HG02588 (cell line): ENCODE measurements at regions not wholly inside any gene's neighbourhood (a gene's known extent, or its start where the extent isn't known, plus 50 kb on each side); places are given as distances from the start of the nearest gene placed in this dataset.

Experiments used
- ATAC-seq: cut with Tn5 transposase; IDR thresholded peaks from one replicate; pipeline ENCODE4 v1.9.1; 2021; ENCODE audit warnings: mild to moderate bottlenecking, moderate library complexity; ENCODE audit not compliant: unreplicated experiment

DNA sequence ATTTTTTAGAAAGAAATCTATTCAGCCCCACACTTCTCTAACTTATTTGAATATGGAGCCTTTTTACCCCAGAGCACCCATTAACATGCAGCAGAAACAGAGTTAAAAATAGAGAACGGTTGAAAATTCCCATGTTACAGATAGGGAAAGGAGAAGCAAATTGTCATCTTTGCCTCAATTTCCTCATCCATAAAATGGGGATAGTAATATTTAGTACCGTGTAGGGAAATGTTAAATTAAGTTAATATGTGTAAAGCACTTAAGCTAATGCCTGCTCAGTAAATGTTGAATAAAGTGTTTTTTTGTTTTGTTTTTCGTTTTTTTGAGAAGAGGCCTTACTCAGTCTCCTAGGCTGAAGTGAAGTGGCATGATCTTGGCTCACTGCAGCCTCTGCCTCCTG lies 50.3 kb downstream of the NAV1 start:
- ATAC-seq, result no peak

DNA sequence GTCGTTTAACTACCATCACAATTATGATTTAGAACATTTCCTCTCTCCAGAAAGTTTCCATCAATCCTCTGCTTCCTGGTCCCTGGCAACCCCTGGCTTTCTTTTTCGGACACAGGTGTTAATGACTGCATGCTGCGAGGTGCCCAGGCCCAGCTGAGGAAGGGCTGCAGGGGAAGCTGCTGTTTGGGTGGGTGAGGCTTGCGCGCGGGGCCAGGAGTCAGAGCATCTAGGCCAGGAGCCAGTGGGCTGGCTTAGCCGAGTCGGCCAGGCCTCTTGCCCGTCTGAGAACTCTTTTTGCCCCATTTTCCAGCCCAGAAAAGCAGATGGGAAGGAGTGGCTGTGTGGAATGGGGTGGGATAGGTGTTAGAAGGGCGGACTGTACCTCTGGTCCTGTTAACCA lies 51.5 kb downstream of the NAV1 start:
- ATAC-seq, result no peak

DNA sequence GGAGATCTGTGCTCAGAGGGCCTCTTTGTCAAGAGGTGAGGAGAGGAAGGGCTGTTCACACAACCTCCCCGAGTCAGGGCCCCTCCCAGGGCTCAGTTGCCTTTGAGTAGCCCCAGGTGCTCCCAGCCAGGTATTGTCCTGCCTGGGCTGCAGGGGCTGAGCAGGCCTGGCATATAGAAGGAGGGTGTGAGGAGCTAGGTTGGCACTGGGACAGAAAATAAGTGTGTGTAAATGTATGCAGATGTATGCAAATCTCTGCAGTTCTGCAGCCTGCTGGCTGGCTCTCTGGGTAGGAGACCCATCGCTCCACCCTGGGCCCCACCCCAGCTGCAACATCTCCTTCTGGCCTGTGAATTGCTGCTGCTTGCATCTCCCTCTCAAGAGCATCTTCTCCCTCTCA lies 52.4 kb downstream of the NAV1 start:
- ATAC-seq, result no peak

DNA sequence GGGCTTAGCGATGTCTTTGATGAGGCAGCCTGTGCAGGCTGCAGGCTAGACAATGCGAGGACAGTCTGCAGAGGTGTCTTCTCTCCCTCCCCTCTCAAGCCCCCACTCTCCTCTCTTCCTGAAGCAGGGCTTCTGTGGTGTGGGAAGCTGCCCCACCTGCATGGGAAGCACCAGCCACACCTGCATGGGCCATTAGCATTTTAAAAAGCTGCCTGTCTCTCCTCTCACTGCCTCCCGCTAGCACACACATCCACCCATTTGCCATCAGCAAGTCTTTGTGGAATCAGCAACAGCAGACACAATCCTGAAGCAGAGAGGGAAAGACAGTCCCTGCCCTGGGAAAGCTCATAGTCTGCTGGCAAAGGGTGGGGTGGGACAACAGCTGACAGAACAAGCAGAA lies 53.1 kb downstream of the NAV1 start:
- ATAC-seq, result no peak

DNA sequence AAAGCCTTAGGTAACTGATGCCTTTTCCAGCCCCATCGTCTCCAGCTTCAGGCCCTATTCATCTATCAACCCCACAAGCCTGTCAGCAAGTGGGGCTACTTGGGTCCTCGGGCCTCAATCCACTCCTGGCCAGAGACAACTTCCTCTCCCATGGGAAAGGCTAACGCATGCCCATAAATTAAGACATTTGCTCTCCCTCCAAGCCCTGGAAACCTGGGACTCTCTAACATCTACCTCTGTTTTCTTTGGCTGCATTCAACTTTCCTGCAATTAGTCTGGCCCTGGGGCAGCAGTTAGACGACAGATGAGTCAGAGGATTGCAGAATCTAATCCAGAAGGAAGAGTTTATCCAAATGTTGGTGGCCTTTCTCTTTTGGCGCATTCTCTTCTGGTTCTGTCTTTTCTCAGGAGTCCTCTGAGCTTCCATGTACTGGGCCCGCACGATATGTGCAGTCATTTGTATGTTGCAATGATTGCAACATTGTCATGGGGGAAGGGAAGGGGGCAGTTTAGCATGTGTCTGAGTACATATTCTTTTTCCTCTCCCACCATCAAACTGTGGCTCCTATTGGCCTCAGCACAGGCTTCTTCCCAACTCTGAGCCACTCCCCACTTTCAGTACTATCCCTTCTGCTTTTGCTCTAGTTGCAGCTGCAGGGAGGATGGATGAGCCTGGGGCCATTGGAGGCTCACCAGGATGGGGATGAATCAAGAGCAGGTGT lies 54.4 kb downstream of the NAV1 start:
- ATAC-seq, result no peak

DNA sequence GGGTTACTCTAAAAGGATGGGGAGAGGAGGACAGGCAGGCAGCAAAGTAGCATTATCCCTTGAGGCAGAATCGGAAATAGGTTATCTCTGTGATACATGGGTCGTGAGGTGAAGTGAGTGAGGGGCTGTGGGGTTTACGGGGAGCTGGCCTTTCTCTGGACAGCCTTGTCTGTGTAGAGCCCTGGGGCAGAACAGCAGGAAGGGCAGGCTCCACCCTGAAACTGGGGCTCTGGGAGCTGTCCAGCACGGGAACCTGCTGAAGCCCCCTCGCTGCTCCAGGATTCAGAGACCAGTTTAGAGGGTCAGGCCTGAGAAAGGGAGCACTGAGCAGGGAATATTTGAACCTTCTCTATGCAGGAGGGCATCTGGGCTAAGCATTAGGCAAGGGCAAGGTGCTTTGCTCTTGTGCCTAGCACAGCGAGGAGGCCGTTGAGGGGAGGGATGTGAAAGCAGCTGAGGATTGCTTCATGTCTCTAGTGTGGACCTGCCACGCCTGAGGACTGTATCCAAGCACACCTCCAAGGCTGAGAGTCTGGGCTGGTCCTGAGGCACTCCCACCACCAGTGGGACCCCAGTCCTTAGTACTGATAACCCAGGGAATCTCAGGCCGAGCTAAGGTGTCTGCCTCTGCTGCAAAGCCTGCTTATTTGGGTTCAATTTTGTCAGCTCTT lies 55.8 kb downstream of the NAV1 start:
- no peak for ATAC-seq

DNA sequence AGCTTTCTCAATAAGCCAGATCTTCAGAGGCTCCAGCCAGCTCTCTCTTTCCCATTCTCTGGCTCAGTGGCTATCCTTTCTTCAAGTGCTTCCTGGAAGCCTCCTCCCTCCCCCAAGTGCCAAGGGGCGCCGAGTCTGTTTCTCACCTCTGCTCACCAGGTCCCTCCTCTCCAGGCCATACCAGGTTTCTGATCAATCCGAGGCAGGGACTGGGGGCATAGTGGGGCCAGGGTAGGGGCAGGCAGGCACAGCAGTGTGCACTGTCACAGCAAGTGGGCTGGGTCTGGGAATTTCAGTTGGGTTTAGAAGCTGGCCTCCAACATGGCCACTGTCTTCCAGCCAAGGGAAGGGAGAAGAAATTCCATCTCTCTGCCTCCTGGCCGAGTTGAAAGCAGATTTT lies 56.5 kb downstream of the NAV1 start:
- ATAC-seq, result no peak

DNA sequence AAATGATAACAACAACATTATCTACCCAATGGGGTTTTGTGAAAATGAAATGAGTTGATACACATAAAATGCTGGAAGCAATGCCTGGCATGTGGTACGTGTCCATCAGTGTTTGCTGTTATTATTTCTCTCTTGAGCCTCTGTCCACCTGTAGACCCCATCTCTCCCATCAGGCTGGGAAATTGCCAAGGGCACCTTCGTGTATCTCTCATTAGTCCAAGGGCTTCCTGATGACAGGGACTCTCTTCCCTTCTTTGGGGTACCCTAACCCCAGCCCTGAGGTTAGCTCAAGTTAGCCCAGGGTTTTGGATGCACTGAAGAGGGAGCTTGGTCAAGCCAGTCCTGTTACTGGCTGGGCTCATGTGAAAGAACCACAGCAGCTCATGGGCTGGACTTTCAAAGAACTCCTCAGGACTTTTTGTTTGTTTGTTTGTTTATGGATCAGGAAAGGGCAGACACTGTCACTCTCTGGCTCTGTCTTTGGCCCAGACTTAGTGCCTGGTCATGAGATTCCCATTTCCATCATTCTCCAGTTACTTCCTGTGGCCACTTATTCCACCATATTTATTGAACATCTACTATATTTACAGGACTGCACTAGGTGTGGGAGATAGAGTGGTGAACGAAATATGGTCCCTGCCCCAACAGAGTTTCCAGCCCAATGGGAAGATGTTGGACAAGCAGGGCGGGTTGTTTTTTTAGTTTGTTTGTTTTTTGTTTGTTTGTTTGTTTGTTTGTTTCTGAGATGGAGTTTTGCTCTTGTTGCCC lies 57.4 kb downstream of the NAV1 start:
- ATAC-seq, result no peak

DNA sequence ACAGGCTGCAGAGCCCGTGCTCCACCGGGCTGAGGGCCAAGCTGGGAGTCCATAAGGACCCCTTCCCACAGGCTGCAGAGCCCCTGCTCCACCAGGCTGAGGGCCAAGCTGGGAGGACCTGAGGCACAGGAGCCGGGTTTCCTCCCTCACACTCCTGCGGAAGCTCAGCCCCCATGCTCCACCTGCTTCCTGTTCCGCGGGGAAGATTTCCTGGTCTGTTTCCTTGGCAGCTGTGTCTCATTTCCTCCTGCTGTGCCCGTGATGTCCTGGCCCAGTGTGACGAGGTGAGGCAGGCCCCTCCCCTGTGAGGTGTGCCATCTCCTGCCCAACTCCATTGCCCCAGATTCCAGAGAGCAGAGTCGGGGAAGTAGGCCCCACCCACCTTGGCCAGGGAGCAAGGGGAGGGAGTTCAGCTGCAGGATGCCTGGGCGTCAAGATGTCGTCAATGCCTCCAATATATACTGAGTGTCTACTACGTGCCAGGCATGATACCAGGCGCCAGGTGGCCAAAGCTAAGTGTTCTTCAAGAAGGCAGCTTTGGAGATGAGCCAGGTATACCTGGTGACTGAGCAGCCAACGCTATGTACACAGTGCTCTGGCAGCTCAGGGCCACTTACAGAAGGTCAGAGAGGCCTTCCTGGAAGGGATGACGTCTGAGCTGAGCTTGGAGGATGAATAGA lies 58.8 kb downstream of the NAV1 start:
- no peak for ATAC-seq

DNA sequence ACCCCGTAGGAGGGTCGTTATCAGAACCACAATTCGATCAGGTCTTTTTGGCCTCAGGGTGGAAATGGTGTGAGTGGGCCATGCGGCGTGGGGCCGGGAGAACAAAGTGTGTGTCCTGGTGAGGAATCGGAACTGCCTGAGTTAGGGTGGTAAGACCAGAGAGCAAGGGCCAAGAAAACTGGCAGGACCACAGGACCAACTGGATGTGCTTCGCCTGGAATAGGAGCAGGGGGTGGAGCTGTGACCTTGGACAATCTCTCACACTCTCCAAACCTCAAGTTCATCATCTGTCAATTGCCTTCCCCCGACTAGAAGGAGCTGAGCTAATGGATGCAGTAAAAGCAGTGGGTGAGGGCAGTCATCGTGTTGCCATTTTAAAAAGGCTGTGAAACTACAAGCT lies 59.5 kb downstream of the NAV1 start:
- no peak for ATAC-seq

DNA sequence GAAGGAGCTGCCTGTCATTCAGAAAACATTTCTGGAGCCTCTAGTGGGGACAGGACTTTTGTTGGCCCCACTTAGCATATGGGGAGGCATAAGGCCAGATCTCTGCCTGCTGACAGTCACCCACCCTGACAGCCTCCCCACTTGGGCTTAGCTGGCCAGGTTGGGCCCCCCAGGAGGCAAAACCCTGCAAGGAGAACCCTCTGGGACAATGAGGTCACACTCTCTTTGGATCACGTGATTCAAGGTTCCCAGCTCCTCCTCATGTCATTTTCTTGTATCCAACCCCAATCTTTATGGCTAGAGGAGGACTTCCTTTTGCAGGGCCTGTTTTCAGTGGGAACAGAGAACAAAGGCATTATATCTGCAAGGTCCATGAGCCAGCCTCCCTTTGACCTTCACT lies 60.0 kb downstream of the NAV1 start:
- no peak for ATAC-seq

DNA sequence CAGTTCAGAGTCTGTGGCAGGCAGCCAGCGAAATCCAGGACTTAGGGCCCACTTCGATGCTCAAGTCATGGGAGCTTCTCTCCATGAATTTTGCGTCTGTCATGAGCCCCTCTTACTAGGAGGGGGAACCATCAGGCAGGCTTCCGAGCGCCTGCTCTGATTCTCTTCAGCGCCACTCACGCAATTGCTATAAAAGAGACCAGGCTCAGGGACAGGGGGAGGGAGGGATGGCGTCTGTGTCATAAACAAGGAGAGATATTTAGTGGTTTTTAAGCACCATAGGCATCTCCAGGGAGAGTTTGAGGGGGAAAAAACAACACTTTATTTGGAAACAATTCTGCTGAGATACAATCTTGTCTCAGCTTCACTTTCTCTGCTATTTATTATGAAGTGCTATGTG lies 60.6 kb downstream of the NAV1 start:
- ATAC-seq, result no peak

DNA sequence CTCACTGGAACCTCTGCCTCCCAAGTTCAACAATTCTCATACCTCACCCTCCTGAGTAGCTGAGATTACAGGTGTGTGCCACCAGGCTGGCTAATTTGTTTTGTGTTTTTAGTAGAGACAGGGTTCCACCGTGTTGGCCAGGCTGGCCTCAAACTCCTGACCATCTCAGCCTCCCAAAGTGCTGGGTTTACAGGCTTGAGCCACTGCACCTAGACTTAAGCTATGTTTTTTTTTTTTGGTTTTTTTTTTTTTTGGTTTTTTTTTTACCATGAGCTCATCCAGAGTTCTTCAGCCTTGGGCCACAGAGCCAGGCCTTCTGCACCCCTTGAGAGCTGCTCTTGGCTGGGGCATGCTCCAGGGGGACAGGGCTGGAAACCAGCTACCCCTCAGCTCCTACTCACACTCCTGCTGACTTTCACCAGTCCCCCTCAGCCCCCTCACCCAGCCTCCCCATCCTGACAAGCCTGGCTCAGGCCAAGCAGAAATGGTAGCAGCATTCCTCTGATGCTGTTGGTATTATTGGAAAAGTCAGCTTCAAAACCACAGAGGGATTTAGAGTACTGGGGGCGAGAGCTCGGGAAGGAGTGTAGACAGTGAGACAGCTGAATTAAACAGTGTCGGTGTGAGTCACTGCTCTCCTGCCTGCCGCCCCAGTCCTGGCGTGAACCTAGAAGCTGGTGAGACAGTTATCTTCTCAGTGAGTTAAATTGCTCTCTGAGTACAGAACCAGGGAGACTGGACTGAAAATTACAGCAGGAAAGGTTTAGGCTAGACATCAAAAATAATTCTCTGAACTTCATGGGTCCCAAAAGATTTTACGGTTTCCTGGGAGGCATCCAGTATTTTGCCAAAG lies 63.7 kb downstream of the NAV1 start:
- no peak for ATAC-seq

DNA sequence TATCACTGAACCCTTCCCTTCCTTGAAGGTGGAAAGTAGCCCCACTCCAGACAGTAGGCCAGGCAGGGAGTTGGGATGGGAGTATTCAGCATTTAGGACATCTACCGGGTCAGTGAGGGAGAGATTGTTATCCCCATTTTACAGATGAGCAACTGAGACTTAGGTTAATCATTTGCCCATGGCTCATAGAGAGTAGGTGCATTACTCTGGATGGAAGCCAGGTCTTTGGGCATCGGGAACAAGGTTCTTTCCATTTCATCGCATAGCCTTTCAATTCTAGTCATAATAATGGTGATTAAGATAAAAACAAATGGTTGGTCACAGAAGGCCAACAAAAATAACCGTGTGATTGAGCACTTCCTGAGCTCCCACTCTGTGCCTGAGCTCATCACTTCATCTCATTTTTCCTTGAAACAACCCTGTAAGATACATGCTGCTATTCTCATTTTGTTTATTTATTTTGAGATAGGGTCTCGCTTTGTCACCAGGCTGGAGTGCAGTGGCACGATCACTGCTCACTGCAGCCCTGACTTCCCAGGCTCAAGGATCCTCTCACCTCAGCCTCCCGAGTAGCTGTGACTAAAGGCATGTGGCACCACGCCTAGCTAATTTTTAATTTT lies 64.8 kb downstream of the NAV1 start:
- no peak for ATAC-seq

DNA sequence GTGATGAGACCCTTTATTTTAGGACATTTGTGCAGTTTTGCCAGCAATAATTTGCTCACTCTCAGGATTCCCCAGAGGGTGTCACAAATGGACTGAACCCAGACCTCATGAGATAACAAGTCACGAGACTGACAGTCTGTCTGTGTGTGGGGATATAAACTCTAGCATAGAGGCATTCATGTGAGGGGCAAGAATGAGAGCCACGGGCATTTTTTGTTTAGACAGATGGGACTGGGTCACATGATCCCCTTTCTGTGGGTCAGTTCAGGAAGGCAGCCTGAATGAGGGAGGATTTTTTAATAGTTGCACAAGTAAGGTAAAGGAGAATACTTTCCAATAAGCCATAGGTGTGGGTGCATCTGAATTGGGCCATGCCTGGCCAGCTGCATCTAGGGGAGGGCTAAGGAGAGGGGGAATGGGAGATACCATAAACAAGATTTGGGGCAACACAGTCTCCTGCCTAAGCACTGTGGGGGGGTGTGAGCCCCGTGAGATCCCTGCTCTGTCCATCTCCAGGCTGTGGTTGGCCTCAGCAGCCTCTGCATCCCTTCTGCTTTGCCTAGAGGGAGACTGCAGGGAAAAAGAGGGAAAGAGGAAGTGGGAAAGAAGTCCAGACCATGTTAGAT lies 66.6 kb downstream of the NAV1 start:
- ATAC-seq, result no peak

DNA sequence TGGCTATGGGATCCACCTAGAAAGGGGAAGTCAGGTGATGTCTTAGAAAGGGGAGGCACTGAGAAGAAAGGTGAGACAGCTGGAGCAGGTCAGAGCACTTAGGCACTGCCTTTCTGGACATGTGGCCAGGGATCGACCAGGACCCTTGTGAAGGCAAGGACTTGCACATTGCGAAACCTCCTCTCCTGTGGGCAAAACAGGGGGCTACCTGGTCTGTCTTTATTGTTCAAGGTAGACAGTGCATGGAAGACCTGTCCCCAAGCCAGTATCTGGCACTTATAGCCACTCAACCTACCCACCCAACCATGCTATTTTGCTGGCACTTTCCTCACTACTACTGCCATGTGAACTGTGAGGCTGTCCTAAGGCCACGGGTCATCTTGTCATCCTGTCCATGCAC lies 67.2 kb downstream of the NAV1 start:
- no peak for ATAC-seq

DNA sequence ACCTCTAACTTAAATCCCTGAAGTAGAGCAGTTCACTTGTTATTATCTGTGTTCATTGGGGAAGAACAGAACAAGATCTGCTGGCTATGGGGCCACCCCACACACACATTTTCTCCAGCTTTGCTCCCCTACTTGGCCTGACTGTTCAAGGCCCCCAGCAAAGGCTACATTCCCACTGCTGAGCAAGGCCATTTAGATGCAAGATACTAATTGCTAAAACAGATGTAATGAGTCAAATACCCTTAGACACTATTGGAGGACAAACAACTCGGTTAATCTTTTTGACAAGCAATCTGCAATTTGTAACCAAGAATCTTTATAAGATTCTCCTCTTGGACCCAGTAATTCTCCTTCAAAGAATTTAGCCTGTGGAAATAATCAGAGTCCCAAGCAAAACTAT lies 67.7 kb downstream of the NAV1 start:
- no peak for ATAC-seq

DNA sequence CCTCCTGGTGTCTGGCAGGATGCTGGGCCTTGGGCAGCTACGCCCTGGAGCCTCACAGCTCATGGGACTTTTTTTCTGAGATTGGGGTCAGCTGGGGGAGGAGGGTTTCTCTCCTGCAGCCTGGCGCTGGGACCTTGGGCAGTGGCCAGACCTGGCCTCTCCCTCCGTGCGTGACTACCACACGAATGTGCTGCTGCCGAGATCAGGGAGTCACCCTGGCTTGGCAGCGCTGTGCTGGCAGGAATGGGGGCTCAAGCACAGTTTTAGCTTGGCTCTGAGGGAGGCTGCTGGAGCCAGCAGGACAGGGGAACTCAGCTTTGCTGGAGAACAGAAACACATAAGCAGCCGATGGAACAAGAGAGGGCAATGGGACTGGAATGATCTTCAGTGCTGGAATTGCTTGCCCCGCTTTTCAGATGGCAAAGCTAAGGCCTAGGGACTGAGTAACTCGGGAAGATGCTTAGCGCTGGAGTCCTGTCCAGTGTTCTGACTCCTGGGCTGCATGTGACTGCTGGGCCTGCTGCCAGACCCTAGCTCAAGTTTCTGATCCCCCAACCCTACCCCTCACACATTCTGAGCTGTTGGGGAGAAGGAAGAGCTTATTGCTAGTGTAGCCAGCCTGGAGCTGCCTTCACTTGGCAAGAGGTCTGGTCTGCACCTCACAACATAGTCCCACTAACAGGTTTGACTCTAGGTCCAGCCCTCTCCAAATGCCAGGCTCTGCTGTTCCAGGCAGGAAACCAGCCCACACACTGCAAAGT lies 69.9 kb downstream of the NAV1 start:
- no peak for ATAC-seq
